ENCODE measurements at regions not wholly inside any gene's neighbourhood (a gene's known extent, or its start where the extent isn't known, plus 50 kb on each side); places are given as distances from the start of the nearest gene placed in this dataset.

- TF ChIP-seq CTCF (IDR thresholded peaks at IDR 0.05 in 2 of 3, conservative IDR thresholded peaks at IDR 0.05 in 1 of 3; ENCODE audit: control insufficient read depth in 2 of 3, extremely low read depth in 1 of 3, insufficient read depth in 1 of 3, low read depth in 3 of 3, low read length in 3 of 3) (no peak), ZBTB4 (CRISPR knock-in tag; IDR thresholded peaks at IDR 0.05) (no peak), SRF (IDR thresholded peaks at IDR 0.05; ENCODE audit: low read depth in 2 of 2, low read length in 2 of 2) (no peak), EZH2 (IDR thresholded peaks at IDR 0.05; ENCODE audit: borderline replicate concordance, control insufficient read depth, low read depth, low read length) (no peak), TAF1 (IDR thresholded peaks at IDR 0.05; ENCODE audit: borderline replicate concordance, low read depth, low read length) (no peak), HSF1 (IDR thresholded peaks at IDR 0.05; ENCODE audit: low read depth, low read length) (no peak), MAX (IDR thresholded peaks at IDR 0.05; ENCODE audit: low read depth, low read length) (no peak), SPI1 (IDR thresholded peaks at IDR 0.05; ENCODE audit: borderline replicate concordance, insufficient read depth, low read depth, low read length) (no peak), SIN3A (IDR thresholded peaks at IDR 0.05; ENCODE audit: low read depth, low read length) (no peak), RAD21 (IDR thresholded peaks at IDR 0.05; ENCODE audit: insufficient read depth, low read depth, low read length) (no peak), POLR2A (IDR thresholded peaks at IDR 0.05; ENCODE audit: low read depth, low read length) (no peak), POLR2AphosphoS5 (IDR thresholded peaks at IDR 0.05; ENCODE audit: low read length) (no peak)
Observed at GRCh38 chr3:24952388-24952787, 457.7 kb upstream of the THRB start.

Measured in GM12878 (cell line).